GM12864 (cell line): ENCODE measurements at regions not wholly inside any gene's neighbourhood (a gene's known extent, or its start where the extent isn't known, plus 50 kb on each side); places are given as distances from the start of the nearest gene placed in this dataset.

Experiments used
- DNase-seq: peaks from one replicate; pipeline ENCODE4 v3.0.0-alpha.2; 2011; ENCODE audit warnings: low read depth
- H3K4me3 ChIP-seq: 2 replicates; pipeline ENCODE4 v1.5.1; 2011; ENCODE audit warnings: mild to moderate bottlenecking, low read depth, low read length, control low read depth
- CTCF ChIP-seq: IDR thresholded peaks from 2 replicates; pipeline ENCODE4 v1.5.1; 2011; ENCODE audit warnings: low read depth, mild to moderate bottlenecking, moderate library complexity, low read length, control low read depth, inconsistent platforms; ENCODE audit errors: missing control alignments

- no peak overlapping the region for H3K4me3 ChIP-seq
- no peak for TF ChIP-seq CTCF
- DNase-seq: no peak
These were observed 926.8 kb upstream of the MIR17HG start for GRCh38 chr13:90420683-90421082.

GRCh38 chr13:90427322-90428272, 919.9 kb upstream of the MIR17HG start:
- no peak for DNase-seq
- H3K4me3 ChIP-seq: no peak overlapping the region
- TF ChIP-seq CTCF: no peak

- no peak for DNase-seq
- H3K4me3 ChIP-seq: no peak overlapping the region
- no peak for TF ChIP-seq CTCF
These were observed 918.8 kb upstream of the MIR17HG start for GRCh38 chr13:90428522-90429210.

GRCh38 chr13:90430127-90430526, 917.4 kb upstream of the MIR17HG start:
- no peak for DNase-seq
- TF ChIP-seq CTCF: no peak
- H3K4me3 ChIP-seq: no peak overlapping the region

- TF ChIP-seq CTCF: no peak
- no peak for DNase-seq
- no peak overlapping the region for H3K4me3 ChIP-seq
These were observed 910.8 kb upstream of the MIR17HG start for GRCh38 chr13:90436697-90437096.

- H3K4me3 ChIP-seq: no peak overlapping the region
- no peak for TF ChIP-seq CTCF
- DNase-seq: no peak
These were observed 908.9 kb upstream of the MIR17HG start for GRCh38 chr13:90438576-90438975.
